Natural killer cell treated with Interleukin-12 subunit alpha and Interleukin-12 subunit beta and Interleukin-15 and Interleukin-18, amount 100 ng/mL, for 72 hours (primary cell): ENCODE measurements at regions not wholly inside any gene's neighbourhood (a gene's known extent, or its start where the extent isn't known, plus 50 kb on each side); places are given as distances from the start of the nearest gene placed in this dataset.
A peak's percentile ranks its signal among the peaks of the same experiment; 100 is the strongest.
"Not testable (repeated sequence)": the region's sequence is repeated elsewhere in the genome, so short reads cannot be mapped to it uniquely, and the experiment has no call there.

Experiments used
- ATAC-seq, 2 donors: fragments of 150-1000 bp; cut with Tn5 transposase in 1 of 2; sonication (Bioruptor Pico), chemical (Tn5 transposase) in 1 of 2; 2 replicates each; pipeline ENCODE4 v1.10.0; 2021
- DNase-seq: peaks from one replicate; pipeline ENCODE4 v3.0.0; 2022; ENCODE audit warnings: low spot score
- H3K27ac Mint-ChIP-seq, 2 donors: 1 replicate in 1 of 2; 2 replicates in 1 of 2; pipeline ENCODE4 v1.8.0; 2022; ENCODE audit warnings: mixed read lengths in 2 of 2, mild to moderate bottlenecking in 1 of 2, moderate library complexity in 1 of 2
- H3K27me3 Mint-ChIP-seq, 2 donors: 1 replicate in 1 of 2; 2 replicates in 1 of 2; pipeline ENCODE4 v1.8.0; 2022; ENCODE audit warnings: mixed read lengths in 2 of 2
- H3K36me3 Mint-ChIP-seq: one replicate; pipeline ENCODE4 v1.8.0; 2022; ENCODE audit warnings: mixed read lengths
- H3K4me1 Mint-ChIP-seq, 2 donors: 1 replicate in 1 of 2; 2 replicates in 1 of 2; pipeline ENCODE4 v1.8.0; 2022; ENCODE audit warnings: low read depth in 2 of 2, mixed read lengths in 2 of 2, mild to moderate bottlenecking in 1 of 2
- H3K4me3 Mint-ChIP-seq: one replicate; pipeline ENCODE4 v1.8.0; 2022; ENCODE audit warnings: mixed read lengths
- H3K9me3 Mint-ChIP-seq: 2 replicates; pipeline ENCODE4 v1.8.0; 2022; ENCODE audit warnings: mixed read lengths

- DNase-seq = peak; percentile 47
- no peak overlapping the region for H3K27ac Mint-ChIP-seq
Observed at GRCh38 chr18:79588636-79589481, 90.7 kb upstream of the CTDP1 start.

GRCh38 chr18:79589601-79590091, 90.0 kb upstream of the CTDP1 start:
- no peaks in the 10 kb centered on the region for H3K4me1 Mint-ChIP-seq
- H3K36me3 Mint-ChIP-seq = no peaks in the 10 kb centered on the region
- peaks cover 12 to 31% of the 10 kb centered on the region in 2 donors for H3K27me3 Mint-ChIP-seq
- DNase-seq (no peak), ATAC-seq (no peak)
- no peak overlapping the region for H3K4me3 Mint-ChIP-seq
- H3K9me3 Mint-ChIP-seq = no peaks in the 10 kb centered on the region
- no peak overlapping the region for H3K27ac Mint-ChIP-seq

More at GRCh38 chr18:79588636-79589481, 90.7 kb upstream of the CTDP1 start:
- H3K4me1 Mint-ChIP-seq = no peaks in the 10 kb centered on the region
- peaks cover 6 to 25% of the 10 kb centered on the region in 2 donors for H3K27me3 Mint-ChIP-seq
- ATAC-seq = no peak
- no peak overlapping the region for H3K4me3 Mint-ChIP-seq
- H3K36me3 Mint-ChIP-seq = no peaks in the 10 kb centered on the region
- no peaks in the 10 kb centered on the region for H3K9me3 Mint-ChIP-seq

GRCh38 chr18:79590191-79591031, 89.2 kb upstream of the CTDP1 start:
- Mint-ChIP-seq H3K27me3 (peaks cover 12 to 35% of the 10 kb centered on the region in 2 donors), H3K27ac (no peak overlapping the region), H3K36me3 (no peaks in the 10 kb centered on the region), H3K9me3 (no peaks in the 10 kb centered on the region), H3K4me1 (no peaks in the 10 kb centered on the region), H3K4me3 (no peak overlapping the region)
- ATAC-seq (no peak), DNase-seq (no peak)

- no peak for DNase-seq
- ATAC-seq = no peak
- Mint-ChIP-seq H3K4me1 (no peaks in the 10 kb centered on the region), H3K27ac (no peak overlapping the region), H3K4me3 (no peak overlapping the region), H3K9me3 (no peaks in the 10 kb centered on the region), H3K36me3 (no peaks in the 10 kb centered on the region), H3K27me3 (peaks cover 12 to 40% of the 10 kb centered on the region in 2 donors)
Observed at GRCh38 chr18:79591032-79591308, 88.6 kb upstream of the CTDP1 start.

- ATAC-seq, H3K9me3 Mint-ChIP-seq, H3K4me3 Mint-ChIP-seq, H3K36me3 Mint-ChIP-seq, H3K4me1 Mint-ChIP-seq, DNase-seq, H3K27ac Mint-ChIP-seq: not testable (repeated sequence)
- peaks cover 12 to 42% of the 10 kb centered on the region in 2 donors for H3K27me3 Mint-ChIP-seq
Observed at GRCh38 chr18:79592684-79593083, 86.9 kb upstream of the CTDP1 start.

GRCh38 chr18:79595876-79596374, 83.7 kb upstream of the CTDP1 start:
- no peaks in the 10 kb centered on the region for H3K36me3 Mint-ChIP-seq
- no peaks in the 10 kb centered on the region for H3K4me1 Mint-ChIP-seq
- H3K9me3 Mint-ChIP-seq = no peaks in the 10 kb centered on the region
- peaks cover 14 to 42% of the 10 kb centered on the region in 2 donors for H3K27me3 Mint-ChIP-seq
- peak; percentile 49 for DNase-seq
- H3K4me3 Mint-ChIP-seq = no peak overlapping the region
- no peak for ATAC-seq
- no peak overlapping the region for H3K27ac Mint-ChIP-seq

GRCh38 chr18:79596446-79597175, 83.0 kb upstream of the CTDP1 start:
- Mint-ChIP-seq H3K36me3 (no peaks in the 10 kb centered on the region), H3K4me3 (no peak overlapping the region), H3K27me3 (peaks cover 12 to 36% of the 10 kb centered on the region in 2 donors), H3K4me1 (no peaks in the 10 kb centered on the region), H3K9me3 (no peaks in the 10 kb centered on the region), H3K27ac (no peak overlapping the region)
- peak; percentile 53 for DNase-seq
- ATAC-seq = no peak

- H3K4me3 Mint-ChIP-seq = no peak overlapping the region
- no peak overlapping the region for H3K27ac Mint-ChIP-seq
- H3K27me3 Mint-ChIP-seq = peaks cover 10 to 30% of the 10 kb centered on the region in 2 donors
- DNase-seq (peak; percentile 26), ATAC-seq (no peak)
- no peaks in the 10 kb centered on the region for H3K36me3 Mint-ChIP-seq
- H3K4me1 Mint-ChIP-seq = no peaks in the 10 kb centered on the region
- H3K9me3 Mint-ChIP-seq = no peaks in the 10 kb centered on the region
Observed at GRCh38 chr18:79597176-79597830, 82.3 kb upstream of the CTDP1 start.

- H3K4me3 Mint-ChIP-seq = no peak overlapping the region
- no peaks in the 10 kb centered on the region for H3K4me1 Mint-ChIP-seq
- ATAC-seq (peak in 1 of 2 donors; percentile 19), DNase-seq (peak; percentile 56)
- H3K27me3 Mint-ChIP-seq = peaks cover 8 to 23% of the 10 kb centered on the region in 2 donors
- H3K27ac Mint-ChIP-seq = no peak overlapping the region
- H3K36me3 Mint-ChIP-seq = no peaks in the 10 kb centered on the region
- H3K9me3 Mint-ChIP-seq = no peaks in the 10 kb centered on the region
Observed at GRCh38 chr18:79597831-79598632, 81.6 kb upstream of the CTDP1 start.

- Mint-ChIP-seq H3K27me3 (peaks cover 8 to 17% of the 10 kb centered on the region in 2 donors), H3K9me3 (no peaks in the 10 kb centered on the region), H3K4me1 (no peaks in the 10 kb centered on the region), H3K36me3 (no peaks in the 10 kb centered on the region), H3K4me3 (no peak overlapping the region), H3K27ac (no peak overlapping the region)
- no peak for ATAC-seq
- peak; percentile 56 for DNase-seq
Observed at GRCh38 chr18:79598633-79599175, 80.9 kb upstream of the CTDP1 start.

GRCh38 chr18:79599441-79599931, 80.1 kb upstream of the CTDP1 start:
- Mint-ChIP-seq H3K9me3 (no peaks in the 10 kb centered on the region), H3K27me3 (peaks cover 4 to 13% of the 10 kb centered on the region in 2 donors), H3K4me1 (no peaks in the 10 kb centered on the region), H3K36me3 (no peaks in the 10 kb centered on the region), H3K27ac (no peak overlapping the region), H3K4me3 (no peak overlapping the region)
- ATAC-seq (no peak), DNase-seq (peak; percentile 1)

- ATAC-seq (no peak), DNase-seq (peak; percentile 31)
- Mint-ChIP-seq H3K27me3 (peaks cover 2 to 10% of the 10 kb centered on the region in 2 donors), H3K4me1 (no peaks in the 10 kb centered on the region), H3K27ac (no peak overlapping the region), H3K4me3 (no peak overlapping the region), H3K36me3 (no peaks in the 10 kb centered on the region), H3K9me3 (no peaks in the 10 kb centered on the region)
Observed at GRCh38 chr18:79600141-79600540, 79.5 kb upstream of the CTDP1 start.
